ENCODE measurements at regions not wholly inside any gene's neighbourhood (a gene's known extent, or its start where the extent isn't known, plus 50 kb on each side); places are given as distances from the start of the nearest gene placed in this dataset.

- TF ChIP-seq, protein P1, sequence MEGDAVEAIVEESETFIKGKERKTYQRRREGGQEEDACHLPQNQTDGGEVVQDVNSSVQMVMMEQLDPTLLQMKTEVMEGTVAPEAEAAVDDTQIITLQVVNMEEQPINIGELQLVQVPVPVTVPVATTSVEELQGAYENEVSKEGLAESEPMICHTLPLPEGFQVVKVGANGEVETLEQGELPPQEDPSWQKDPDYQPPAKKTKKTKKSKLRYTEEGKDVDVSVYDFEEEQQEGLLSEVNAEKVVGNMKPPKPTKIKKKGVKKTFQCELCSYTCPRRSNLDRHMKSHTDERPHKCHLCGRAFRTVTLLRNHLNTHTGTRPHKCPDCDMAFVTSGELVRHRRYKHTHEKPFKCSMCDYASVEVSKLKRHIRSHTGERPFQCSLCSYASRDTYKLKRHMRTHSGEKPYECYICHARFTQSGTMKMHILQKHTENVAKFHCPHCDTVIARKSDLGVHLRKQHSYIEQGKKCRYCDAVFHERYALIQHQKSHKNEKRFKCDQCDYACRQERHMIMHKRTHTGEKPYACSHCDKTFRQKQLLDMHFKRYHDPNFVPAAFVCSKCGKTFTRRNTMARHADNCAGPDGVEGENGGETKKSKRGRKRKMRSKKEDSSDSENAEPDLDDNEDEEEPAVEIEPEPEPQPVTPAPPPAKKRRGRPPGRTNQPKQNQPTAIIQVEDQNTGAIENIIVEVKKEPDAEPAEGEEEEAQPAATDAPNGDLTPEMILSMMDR (IDR thresholded peaks at IDR 0.05; ENCODE audit: control extremely low read depth, extremely low read depth, low read depth, missing control alignments), result peak; percentile 17
- ChIA-PET CTCF (interaction anchor here (1.0 to 2.2 kb wide), 2 partner anchors 11 to 16 kb away, joined by 3 to 8 read pairs; no protein-coding TSS in a partner anchor), POLR2A (no interaction called here)
- no peak for DNase-seq (ENCODE audit: extremely low spot score)
Measured at GRCh38 chr6:19024737-19025136, 637.6 kb downstream of the RNF144B start.

GRCh38 chr6:19028201-19028600 lies 641.1 kb downstream of the RNF144B start:
- CTCF ChIA-PET, result no interaction called here
- POLR2A ChIA-PET, result no interaction called here
- no peak for DNase-seq (ENCODE audit: extremely low spot score)
- TF ChIP-seq, protein P1 (IDR thresholded peaks at IDR 0.05; ENCODE audit: control extremely low read depth, extremely low read depth, low read depth, missing control alignments), result no peak

DNA sequence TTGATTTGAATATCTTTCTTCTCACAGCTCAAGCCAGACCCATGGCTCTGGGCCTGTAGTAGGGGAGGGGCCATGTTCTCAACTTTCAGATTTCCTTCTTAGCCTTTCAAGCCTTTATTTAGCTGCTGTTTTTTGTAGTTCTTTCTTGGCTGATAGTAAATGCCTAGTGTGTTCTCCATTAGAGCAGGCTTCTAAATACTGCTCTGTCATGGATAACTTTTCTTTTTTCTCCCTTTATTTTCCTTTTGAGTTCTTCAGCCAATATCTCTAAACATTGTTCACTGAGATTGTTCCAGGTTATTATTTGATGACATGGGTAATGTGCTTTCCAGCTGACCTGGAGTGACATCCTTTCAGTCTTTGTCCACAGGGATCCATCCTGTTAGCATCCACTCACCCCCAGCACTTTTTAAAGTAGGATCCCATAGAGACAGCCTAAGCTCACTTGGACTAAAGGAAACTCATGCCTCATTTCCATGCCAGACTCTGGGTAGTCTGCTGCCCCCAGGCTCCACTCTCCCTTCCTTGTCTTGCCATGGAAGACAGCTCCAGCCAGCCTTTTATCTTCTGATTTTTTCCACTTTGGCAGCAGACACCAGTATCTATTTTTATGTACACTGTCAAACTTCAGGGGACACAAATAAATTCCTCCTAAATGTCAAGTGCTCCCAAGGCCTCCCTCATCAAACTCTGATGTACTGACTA lies 645.6 kb downstream of the RNF144B start:
- ChIA-PET CTCF (no interaction called here), POLR2A (no interaction called here)
- DNase-seq (ENCODE audit: extremely low spot score), result no peak
- TF ChIP-seq, protein P1 (IDR thresholded peaks at IDR 0.05; ENCODE audit: control extremely low read depth, extremely low read depth, low read depth, missing control alignments), result no peak

- POLR2A ChIA-PET, result no interaction called here
- DNase-seq (ENCODE audit: extremely low spot score), result no peak
- TF ChIP-seq, protein P1 (IDR thresholded peaks at IDR 0.05; ENCODE audit: control extremely low read depth, extremely low read depth, low read depth, missing control alignments), result no peak
- CTCF ChIA-PET, result no interaction called here
Measured at GRCh38 chr6:19033683-19034082, 646.5 kb downstream of the RNF144B start.

GRCh38 chr6:19034986-19035385 lies 647.8 kb downstream of the RNF144B start:
- CTCF ChIA-PET, result interaction anchor here (0.6 to 2.1 kb wide), 4 partner anchors 10 to 78 kb away, joined by 3 to 8 read pairs (median 3); no protein-coding TSS in a partner anchor
- POLR2A ChIA-PET, result no interaction called here
- TF ChIP-seq, protein P1 (IDR thresholded peaks at IDR 0.05; ENCODE audit: control extremely low read depth, extremely low read depth, low read depth, missing control alignments), result no peak
- DNase-seq (ENCODE audit: extremely low spot score), result no peak

DNA sequence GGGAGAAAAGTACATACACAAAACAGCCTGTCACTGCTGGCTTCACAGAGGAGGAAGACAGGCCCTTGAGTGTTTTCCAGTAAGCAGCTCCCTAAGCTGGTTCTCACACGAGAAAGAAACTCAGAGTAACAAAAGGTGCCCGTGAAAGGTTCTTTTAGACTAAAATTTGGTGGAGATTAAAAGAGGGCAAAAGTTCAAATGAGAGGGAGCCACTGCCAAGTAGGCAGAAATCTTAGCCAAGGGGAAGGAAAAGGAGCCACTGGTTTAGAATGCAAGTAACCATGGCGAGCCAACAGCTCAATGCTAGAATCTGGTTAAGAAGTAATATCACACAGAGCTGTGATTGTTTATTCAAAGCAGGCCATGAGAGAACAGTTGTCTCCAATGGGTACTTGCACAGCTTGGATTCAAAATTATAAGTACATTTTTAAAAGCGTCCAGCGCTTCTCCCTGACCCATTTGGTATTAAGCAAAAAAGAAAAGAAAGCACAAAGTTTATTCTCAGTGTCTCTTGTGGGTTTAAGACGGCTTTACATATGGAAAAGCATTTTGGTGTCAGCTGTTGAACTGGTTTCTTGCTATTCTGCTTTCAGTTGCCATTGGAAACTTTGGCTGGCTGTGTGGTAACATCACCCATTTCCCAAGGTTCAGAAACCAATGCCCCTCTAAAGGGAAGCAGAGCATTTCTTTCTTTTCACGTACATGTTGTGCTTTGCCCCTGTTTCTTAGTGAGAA lies 648.5 kb downstream of the RNF144B start:
- ChIA-PET CTCF (interaction anchor here (0.7 to 2.1 kb wide), 2 partner anchors 10 to 19 kb away, joined by 3 to 8 read pairs; no protein-coding TSS in a partner anchor), POLR2A (no interaction called here)
- no peak for DNase-seq (ENCODE audit: extremely low spot score)
- TF ChIP-seq, protein P1 (IDR thresholded peaks at IDR 0.05; ENCODE audit: control extremely low read depth, extremely low read depth, low read depth, missing control alignments), result no peak
